ENCODE measurements at regions not wholly inside any gene's neighbourhood (a gene's known extent, or its start where the extent isn't known, plus 50 kb on each side); places are given as distances from the start of the nearest gene placed in this dataset.

GRCh38 chr5:88089719-88090390 lies 178.8 kb downstream of the TMEM161B start:
- TF ChIP-seq, protein P1, sequence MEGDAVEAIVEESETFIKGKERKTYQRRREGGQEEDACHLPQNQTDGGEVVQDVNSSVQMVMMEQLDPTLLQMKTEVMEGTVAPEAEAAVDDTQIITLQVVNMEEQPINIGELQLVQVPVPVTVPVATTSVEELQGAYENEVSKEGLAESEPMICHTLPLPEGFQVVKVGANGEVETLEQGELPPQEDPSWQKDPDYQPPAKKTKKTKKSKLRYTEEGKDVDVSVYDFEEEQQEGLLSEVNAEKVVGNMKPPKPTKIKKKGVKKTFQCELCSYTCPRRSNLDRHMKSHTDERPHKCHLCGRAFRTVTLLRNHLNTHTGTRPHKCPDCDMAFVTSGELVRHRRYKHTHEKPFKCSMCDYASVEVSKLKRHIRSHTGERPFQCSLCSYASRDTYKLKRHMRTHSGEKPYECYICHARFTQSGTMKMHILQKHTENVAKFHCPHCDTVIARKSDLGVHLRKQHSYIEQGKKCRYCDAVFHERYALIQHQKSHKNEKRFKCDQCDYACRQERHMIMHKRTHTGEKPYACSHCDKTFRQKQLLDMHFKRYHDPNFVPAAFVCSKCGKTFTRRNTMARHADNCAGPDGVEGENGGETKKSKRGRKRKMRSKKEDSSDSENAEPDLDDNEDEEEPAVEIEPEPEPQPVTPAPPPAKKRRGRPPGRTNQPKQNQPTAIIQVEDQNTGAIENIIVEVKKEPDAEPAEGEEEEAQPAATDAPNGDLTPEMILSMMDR (IDR thresholded peaks at IDR 0.05) = no peak
- no peak for TF ChIP-seq SIN3A (IDR thresholded peaks at IDR 0.05; ENCODE audit: borderline replicate concordance, insufficient read depth, low read depth, low read length)
- TF ChIP-seq, protein P2, sequence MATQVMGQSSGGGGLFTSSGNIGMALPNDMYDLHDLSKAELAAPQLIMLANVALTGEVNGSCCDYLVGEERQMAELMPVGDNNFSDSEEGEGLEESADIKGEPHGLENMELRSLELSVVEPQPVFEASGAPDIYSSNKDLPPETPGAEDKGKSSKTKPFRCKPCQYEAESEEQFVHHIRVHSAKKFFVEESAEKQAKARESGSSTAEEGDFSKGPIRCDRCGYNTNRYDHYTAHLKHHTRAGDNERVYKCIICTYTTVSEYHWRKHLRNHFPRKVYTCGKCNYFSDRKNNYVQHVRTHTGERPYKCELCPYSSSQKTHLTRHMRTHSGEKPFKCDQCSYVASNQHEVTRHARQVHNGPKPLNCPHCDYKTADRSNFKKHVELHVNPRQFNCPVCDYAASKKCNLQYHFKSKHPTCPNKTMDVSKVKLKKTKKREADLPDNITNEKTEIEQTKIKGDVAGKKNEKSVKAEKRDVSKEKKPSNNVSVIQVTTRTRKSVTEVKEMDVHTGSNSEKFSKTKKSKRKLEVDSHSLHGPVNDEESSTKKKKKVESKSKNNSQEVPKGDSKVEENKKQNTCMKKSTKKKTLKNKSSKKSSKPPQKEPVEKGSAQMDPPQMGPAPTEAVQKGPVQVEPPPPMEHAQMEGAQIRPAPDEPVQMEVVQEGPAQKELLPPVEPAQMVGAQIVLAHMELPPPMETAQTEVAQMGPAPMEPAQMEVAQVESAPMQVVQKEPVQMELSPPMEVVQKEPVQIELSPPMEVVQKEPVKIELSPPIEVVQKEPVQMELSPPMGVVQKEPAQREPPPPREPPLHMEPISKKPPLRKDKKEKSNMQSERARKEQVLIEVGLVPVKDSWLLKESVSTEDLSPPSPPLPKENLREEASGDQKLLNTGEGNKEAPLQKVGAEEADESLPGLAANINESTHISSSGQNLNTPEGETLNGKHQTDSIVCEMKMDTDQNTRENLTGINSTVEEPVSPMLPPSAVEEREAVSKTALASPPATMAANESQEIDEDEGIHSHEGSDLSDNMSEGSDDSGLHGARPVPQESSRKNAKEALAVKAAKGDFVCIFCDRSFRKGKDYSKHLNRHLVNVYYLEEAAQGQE (IDR thresholded peaks at IDR 0.05; ENCODE audit: insufficient read depth in 1 of 2, low read depth in 2 of 2, low read length in 1 of 2) = no peak

All from Panc1 (cell line).